Suppressor macrophage treated with lipopolysaccharide for 1 hour (primary cell): ENCODE measurements at regions not wholly inside any gene's neighbourhood (a gene's known extent, or its start where the extent isn't known, plus 50 kb on each side); places are given as distances from the start of the nearest gene placed in this dataset.

Source experiments
- DNase-seq, 3 donors: peaks; one replicate each; pipeline ENCODE4 v3.0.0-alpha.2; 2020 to 2022

DNA sequence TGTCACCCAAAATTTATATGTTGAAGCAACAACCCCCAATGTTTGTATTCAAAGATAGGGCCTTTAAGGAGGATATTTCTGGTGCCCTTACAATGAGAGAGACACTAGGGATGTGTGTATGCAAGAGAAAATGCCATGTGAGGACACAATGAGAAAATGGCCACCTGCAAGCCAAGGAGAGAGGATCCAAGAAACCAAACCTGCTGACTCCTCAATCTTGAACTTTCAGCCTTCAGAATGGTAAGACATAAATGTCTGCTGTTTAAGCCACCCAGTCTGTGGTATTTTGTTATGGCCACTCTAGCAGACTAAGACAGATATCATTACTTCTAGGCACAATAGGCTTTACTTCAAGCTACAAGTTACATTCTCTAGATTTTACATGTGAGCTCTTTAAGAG is 1145.1 kb upstream of the MAP3K7 start:
- no peak for DNase-seq

DNA sequence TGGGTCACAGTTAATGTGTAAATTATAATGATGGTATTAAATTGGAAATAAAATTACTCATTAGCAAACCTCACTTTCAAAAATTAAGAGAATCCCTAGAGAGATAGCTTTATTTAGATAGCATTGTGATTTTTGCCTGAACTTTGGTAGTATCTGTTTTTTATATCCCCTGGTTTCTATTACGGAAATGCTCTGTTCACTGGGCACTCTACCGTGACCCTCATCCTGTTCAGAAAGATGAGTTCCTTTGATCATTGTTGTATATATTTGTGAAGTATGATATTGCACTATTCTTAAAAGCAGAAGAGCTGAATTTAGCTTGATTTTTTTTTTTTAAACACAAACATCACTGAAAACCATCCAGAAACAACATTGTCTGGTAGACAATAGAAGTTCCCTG is 1143.8 kb upstream of the MAP3K7 start:
- DNase-seq = no peak

- DNase-seq = no peak
These were observed 1133.5 kb upstream of the MAP3K7 start for GRCh38 chr6:91720324-91720723.

- DNase-seq = no peak
These were observed 1132.5 kb upstream of the MAP3K7 start for GRCh38 chr6:91719414-91719813.

DNA sequence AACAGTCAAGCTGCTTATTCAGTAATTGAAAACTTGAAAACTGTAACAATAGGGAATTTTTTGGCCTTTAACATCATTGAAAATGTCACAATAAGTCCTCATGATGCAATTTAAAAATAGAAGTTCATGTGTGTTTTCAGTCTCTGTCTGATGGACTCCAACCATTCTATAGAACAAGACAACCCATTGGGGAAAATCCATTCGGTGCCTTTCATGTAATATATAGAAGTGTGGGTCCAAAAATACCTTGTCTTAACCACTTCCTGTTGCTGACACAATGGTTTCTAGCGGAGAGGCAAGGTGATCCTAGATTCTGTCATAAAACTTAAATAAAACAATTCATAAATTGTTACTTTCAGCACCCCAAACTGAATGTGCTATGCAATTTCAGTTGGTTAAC is 1131.3 kb upstream of the MAP3K7 start:
- DNase-seq = no peak

- DNase-seq = no peak
These were observed 1130.2 kb upstream of the MAP3K7 start for GRCh38 chr6:91717094-91717493.

DNA sequence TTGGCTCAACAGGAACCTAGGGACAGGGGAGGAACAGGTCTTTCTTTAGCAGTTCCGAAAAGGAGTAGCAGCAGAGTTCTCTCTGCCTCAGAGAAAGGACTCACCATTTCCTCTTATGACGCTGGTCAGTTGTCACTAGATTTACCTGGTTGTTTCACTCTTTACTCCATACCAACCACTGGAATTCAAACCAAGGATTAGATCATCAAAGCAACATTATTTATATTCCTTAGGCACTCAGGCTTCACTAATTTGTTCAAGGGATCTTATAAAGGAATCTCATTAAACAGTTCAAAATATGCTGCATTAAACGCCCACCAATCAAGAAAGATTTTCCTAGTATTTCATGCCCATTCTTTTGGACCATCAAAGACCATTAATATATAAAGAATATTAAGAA is 1129.5 kb upstream of the MAP3K7 start:
- no peak for DNase-seq

- no peak for DNase-seq
These were observed 1128.4 kb upstream of the MAP3K7 start for GRCh38 chr6:91715171-91715805.

DNA sequence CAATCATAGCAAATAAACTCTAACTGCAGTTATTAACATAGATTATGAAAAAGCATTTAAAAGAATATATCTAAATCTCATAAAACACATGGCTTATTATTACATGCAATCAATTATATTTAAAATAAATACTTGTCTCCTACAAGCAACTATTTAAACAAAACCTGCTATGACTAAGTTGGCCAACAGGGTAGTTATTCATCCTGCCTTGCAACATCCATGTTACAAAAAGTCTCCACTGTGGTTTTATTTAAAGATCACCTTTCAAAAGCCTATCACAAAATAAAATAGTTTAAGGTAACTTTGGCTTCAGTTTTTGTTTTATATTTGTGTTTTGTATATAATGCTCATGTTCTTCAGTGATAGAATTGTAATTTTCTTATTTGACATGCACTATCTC is 1127.0 kb upstream of the MAP3K7 start:
- no peak for DNase-seq

DNA sequence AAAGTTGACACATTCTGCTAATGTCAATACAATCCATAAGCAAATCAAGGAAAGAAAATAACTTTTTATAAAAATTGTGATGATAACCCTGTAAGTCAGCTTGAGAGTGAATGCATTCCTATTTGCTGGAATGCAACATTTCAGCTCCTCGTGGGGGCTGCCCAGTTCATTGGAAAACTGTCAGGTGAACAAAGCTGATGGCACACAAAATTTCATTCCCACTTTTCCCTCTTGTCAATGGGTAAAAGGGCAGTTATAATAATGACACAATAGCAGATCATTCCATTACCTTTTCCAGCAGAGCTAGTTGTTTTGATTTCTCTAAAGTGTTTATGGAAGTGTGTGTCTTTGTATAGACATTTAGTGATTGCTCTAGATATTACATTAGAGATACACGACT is 1124.6 kb upstream of the MAP3K7 start:
- no peak for DNase-seq

GRCh38 chr6:91710342-91710741 is 1123.5 kb upstream of the MAP3K7 start:
- DNase-seq = no peak

- DNase-seq = no peak
These were observed 1121.7 kb upstream of the MAP3K7 start for GRCh38 chr6:91708534-91708933.

- DNase-seq = no peak
These were observed 1118.8 kb upstream of the MAP3K7 start for GRCh38 chr6:91705646-91706045.

DNA sequence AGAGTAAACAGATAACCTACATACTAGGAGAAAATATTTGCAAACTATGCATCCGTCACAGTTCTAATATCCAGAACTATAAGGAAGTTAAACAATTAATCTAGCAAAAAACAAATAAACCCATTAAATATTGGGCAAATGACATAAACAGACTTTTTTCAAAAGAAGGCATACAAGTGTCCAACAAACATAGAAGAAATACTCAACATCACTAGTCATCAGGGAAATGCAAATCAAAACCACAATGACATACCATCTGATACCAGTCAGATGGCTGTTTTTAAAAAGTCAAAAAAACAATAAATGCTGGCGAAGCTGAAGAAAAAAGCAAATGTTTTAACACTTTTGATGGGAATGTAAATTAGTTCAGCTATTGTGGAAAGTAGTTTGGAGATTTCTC is 1117.7 kb upstream of the MAP3K7 start:
- no peak for DNase-seq

DNA sequence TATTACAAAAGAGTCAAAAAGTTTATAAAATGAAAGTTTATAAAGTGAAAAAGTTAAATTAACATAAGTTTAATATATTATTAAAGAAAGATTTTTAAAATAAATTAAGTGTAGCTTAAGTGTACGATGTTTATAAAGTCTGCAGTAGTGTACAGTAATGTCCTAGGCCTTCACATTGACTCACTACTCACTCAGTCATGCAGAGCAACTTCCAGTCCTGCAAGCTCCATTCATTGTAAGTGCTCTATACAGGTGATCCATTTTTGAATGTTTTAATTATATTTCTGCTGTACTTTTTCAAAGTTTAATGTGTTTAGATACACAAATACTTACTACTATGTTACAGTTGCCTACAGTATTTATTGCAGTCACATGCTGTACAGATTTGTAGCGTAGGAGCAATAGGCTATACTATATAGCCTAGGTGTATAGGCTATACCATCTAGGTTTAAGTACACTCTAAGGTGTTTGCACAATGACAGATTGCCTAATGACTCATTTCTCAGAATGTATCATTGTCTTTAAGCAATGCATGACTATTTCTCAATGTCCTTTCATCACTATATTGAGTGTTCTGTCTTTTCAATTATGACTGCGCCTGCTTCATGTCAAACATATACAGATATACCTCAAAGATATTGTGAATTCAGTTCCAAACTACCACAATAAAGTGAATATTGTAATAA is 1110.3 kb upstream of the MAP3K7 start:
- DNase-seq = no peak

DNA sequence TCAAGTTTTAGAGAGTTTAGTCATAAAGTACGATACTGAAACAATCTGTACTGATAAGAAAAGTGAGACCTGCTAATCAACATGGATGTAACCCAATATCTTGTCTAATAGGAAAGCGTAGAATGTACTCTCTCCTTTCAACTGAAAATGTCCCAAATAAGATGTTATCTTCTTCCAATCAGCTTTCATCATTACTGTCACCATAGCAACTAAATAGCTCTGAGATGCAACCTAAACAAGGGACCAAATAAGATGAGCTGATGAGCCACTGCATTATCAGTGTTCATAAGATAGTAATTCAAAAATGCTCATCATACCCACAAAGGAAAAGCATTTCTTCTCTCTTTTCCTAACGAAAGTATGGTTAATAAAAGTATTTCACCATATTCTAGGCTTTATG is 1108.3 kb upstream of the MAP3K7 start:
- DNase-seq = no peak

DNA sequence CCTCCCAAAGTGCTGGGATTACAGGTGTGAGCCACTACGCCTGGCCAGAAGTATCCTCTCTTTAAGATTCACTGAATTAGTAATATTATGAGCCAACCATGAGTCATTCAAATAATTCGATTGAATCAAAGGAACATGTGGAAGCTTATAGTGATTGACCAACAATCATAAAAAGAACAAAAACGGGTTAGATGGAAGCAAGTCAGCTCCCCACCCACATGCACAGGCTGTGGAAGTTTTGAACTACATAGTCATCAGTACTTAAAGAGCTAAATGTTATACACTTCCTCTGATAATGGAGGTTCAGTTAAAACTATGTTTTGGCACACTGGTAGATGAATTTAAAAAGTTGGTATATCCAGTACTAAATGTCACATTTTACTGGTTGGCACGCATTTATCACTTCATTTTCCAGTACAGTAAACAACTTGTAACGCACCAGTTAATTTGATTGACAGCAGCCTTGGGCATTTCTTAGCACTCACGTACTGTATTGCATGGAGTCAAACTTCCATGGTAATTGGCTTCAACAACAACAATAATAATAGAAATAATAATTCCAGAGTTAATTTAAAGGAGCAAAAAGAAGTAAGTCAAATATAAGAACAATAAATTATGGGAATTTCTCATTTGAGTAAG is 1107.3 kb upstream of the MAP3K7 start:
- DNase-seq = no peak

GRCh38 chr6:91691449-91691848 is 1104.6 kb upstream of the MAP3K7 start:
- no peak for DNase-seq

GRCh38 chr6:91683240-91683639 is 1096.4 kb upstream of the MAP3K7 start:
- no peak for DNase-seq

DNA sequence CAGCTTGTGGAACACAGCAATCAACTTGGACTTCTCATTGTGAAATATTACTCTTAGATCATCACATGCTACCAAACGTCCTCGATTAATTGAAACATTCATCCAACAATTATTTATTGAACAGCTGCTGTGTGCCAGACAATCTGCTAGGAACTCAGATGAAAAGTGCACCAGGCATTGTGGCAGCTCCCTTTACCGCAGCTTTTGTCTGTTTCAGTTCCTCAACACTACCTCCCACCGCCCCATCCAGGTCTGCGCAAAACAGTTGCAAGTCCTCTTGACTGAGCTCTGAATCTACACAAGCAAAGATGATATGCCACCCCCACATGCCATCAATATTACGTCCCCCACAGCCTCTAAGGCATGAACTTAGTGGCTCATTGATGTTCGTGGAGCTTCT is 1094.4 kb upstream of the MAP3K7 start:
- no peak for DNase-seq

DNA sequence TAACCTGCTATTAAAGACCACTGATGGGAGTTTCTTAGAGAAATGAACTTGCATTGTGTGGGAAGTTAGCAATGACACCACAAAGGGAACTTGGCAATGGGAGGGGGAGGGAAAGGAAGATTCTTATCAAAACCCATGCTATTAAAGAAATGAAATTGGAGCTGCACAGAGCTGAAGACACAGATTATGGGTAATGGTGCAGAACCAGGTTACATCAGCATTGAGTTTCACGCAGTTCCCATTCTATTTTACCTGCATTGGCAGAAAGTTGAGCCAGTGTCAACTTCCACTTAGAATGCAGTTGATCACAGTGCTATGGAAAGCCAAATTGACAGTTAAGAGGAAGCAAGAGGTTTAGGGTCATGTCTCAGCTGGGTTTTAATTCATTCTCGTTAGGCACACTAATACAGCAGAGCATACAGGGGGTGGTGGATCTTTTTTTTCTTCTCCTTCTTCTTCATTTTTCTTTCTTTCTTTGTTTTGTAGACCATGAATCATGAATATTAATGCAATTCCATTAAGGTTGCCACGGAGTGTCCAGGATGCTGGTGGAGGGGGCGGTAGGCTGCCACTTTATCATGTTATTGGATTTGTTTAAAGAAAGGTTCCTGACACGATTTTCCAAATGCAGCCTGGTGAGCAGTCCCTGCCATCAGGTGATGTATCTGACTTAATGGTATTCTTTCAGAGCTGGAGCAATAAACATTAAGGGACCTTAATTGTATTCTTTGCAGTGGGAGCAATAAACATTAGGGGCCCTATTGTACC is 1092.0 kb upstream of the MAP3K7 start:
- no peak for DNase-seq

GRCh38 chr6:91672201-91672600 is 1085.3 kb upstream of the MAP3K7 start:
- no peak for DNase-seq

- DNase-seq = no peak
These were observed 1083.0 kb upstream of the MAP3K7 start for GRCh38 chr6:91669871-91670268.
